Right renal pelvis (tissue), 4 donors: ENCODE measurements at regions not wholly inside any gene's neighbourhood (a gene's known extent, or its start where the extent isn't known, plus 50 kb on each side); places are given as distances from the start of the nearest gene placed in this dataset.
A peak's percentile ranks its signal among the peaks of the same experiment; 100 is the strongest.

ENCODE experiments used
- DNase-seq, 4 donors: peaks; one replicate each; pipeline ENCODE4 v3.0.0-alpha.2; 2013; ENCODE audit warnings: low read depth in 4 of 4, low spot score in 3 of 4, missing footprints in 1 of 4

DNA sequence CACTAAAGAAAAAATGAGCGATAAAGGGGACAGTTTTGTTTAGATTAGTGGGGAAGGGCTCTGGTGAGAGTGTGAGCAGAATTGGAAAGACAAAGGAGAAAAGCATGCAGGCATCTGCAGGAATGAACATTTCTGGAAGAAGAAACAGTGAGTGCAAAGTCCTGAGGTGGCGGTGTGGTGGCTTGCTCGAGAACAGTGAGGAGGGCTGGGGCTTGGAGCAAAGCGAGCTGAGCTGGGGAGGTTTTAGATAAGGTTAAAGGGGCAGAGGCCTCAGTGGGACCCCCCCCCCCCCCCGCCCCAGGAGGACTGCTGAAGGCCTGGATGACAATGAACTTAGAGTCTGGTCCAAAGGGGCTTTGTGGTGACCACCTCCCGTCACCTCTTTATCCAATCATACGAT, 202.7 kb upstream of the MVB12B start:
- DNase-seq, result no peak

DNA sequence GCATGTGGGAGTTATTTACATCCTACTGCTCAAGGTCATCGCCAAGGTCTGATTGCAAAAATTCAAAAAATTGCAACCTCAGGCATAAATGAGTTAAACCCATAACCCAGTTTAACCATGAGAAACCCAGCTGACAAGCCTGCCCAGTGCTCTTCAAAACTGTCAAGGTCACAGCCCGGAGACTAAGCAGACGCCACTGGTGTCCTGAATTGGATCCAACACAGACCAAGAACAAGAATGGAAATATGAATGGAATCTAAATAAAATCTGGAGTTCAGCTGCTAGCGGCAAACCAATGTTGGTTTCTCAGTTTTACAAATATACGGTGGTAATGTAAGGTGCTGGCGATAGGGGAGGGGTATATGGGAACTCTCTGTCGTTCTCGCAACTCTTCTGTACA, 201.5 kb upstream of the MVB12B start:
- no peak for DNase-seq

DNA sequence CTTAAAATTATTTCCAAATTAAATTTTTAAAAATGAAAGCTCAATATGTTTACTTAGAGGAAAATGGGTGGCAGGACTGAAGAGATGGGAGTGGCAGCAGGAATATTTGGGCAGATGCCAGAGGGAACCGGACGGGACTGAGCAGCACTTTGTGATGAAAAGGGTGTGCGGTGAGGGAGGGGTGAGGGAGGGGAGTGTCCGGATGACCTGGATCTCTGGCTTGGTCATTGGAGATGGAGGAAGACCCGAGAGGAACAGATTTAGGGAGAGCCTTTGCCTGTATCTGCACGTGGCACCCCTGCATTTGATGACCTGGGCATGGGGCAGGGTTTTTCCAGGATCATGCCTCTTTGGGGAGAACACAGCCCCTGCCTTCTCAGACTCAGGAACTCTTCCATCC, 201.1 kb upstream of the MVB12B start:
- no peak for DNase-seq

DNA sequence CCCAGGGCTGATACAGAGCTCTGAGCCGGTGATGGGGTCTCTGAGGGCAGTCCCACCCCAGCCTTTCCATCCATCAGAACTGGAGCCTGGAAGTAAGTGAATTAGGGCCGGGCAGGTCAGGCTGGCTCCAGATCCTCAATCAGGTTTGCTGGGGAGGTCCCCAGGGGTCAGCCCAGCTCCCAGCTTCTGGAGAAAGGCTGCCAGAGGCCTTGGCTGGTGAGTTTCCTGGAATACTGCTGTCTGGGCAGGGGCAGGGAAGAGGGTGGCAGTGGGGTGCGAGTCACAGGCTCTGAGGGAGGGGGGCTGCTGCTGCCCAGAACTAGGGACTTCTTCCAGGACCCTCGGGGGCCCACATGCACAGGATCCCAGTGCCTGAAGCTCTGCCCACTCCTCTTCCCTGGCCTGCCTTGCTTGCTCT, 200.6 kb upstream of the MVB12B start:
- DNase-seq, result no peak

GRCh38 chr9:126126807-126127206, 199.8 kb upstream of the MVB12B start:
- no peak for DNase-seq

DNA sequence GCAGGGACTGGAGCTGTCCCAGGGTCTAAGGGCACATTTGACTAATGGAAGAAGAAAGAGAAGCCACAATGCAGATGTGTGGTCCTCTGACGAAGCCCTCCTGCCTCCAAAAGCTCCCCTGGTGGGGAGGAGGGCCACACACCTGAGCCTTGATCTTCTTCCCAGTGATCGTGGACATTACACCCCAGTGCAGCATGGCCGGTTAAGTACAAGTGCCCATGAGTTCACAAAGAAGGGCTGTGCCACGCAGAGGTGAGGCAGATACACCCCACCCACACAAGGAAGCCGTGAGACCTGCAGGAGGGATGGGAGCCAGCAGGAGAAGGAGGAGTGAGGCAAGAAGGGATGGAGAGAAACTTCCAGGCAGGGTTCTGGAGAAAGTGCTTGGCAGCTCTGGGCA, 199.0 kb upstream of the MVB12B start:
- DNase-seq, result no peak

GRCh38 chr9:126128494-126129142, 198.0 kb upstream of the MVB12B start:
- DNase-seq, result no peak

DNA sequence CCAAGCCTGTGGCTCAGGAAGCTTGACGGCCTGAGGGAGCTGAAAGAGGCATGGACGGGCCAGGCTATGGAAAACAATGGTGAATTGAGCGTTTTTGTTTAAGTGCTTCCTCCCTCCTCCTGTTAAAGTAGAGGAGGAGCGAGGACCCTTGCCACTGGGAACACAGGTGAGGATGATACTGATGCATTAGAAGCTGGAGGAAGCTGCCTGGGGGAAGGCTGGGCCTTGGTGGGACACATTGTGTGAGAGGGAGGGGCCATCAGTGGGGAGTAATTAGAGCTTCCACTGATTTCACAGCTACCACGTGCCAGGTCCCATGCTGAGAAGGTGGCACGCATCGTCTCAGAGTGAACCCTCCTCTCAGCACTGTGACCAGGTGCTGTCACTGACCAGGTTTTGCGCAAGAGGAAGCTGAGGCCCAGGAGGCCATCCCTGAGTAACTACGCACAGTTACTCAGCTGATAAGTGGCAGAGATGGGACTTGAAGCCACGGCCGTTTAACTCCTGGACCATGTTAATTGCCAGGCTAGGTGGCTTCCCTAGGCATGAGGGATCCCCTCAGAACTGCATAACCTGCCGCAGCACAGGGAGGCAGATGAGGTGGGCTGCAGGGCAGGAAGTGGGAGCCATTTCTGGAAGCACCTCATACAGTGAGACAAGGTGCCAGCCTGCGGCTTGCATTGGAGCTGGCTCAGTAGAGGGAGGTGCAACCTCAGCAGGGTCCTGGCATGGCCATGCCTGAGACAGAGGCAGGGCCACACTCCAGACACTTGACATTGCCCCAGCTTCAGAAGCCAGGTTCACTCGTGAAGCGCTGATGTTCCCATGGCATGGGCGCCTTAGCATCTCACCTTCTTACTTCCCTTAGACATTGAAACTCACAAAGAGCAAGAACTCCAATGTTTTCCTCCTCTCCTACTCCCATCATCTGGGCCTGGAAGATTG, 195.3 kb upstream of the MVB12B start:
- DNase-seq, result no peak

DNA sequence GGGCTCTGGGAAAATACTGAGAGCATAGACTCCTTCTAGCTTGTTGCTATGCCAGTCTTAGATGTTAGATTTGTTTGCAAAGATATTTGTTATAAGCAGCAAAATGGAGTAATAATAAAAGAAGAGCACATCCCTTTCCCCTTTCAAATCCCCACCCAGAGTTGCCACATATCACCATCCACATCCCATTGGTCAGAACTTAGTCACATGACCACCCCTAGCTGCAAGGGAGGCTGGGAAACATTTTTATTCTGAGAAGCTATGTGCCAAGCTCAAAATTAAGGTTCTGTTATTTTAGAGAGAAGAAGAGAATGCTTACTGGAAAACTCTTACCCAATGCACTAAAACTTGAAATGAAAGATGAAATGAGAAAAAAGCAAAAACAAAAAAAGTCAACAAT, 193.9 kb upstream of the MVB12B start:
- DNase-seq, result no peak

DNA sequence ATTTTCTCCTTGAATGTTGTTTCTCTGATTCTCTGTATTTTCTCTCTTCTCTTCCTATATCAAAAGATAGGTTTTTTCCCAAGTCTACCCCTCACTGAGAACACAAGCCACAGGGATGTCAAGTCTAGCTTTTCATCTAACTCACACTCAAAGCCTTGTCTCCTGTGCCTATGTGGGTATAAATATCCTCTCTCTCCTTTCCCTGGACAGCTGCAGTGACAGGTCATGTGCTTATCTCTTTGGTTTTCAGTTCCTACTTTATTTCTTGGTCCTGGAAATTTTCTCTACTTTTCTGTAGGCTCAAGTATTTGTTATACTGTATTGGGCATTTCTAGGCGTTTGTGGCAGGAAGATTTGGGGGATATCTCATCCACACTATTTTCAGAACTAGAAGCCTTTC, 182.4 kb upstream of the MVB12B start:
- no peak for DNase-seq

DNA sequence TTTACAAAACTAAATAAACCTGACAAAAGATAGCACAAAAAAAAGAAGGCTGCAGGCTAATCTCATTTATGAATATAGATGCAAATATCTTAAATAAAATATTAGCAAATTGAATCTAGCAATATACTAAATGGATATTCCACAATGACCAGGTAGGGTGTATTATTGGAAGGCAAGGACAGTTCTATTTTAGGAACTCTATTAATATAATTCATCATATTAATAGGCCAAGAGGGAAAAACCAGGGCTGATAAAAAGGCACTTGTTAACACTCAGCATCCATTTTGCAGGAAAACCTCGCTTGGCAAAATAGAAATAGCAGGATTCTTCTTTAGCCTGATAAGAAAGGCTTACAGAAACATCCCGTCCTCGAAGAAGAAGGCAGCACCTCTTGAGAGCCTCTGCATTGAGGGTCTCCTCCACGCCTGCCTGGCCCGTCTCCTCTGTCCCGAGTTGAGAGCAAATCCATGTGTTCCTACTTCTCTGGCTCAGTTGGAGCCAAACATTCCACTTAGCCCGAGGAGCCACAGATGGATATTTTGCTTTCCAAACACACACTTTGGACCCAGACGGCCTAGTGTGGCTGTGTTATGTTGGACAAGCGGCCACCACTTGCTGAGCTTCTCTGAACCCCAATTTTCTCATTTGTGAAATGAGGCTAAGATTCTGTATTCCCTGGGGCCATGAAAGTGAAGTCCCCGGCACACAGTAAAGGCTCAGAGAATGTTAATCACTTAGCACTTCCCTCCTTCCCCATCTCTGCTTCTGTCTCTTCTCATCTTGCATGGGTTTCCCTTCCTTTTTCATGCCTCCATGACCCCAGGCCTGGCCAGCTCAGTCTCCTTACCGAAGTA, 181.8 kb upstream of the MVB12B start:
- no peak for DNase-seq

- no peak for DNase-seq
Observed at GRCh38 chr9:126145887-126146253, 180.8 kb upstream of the MVB12B start.

DNA sequence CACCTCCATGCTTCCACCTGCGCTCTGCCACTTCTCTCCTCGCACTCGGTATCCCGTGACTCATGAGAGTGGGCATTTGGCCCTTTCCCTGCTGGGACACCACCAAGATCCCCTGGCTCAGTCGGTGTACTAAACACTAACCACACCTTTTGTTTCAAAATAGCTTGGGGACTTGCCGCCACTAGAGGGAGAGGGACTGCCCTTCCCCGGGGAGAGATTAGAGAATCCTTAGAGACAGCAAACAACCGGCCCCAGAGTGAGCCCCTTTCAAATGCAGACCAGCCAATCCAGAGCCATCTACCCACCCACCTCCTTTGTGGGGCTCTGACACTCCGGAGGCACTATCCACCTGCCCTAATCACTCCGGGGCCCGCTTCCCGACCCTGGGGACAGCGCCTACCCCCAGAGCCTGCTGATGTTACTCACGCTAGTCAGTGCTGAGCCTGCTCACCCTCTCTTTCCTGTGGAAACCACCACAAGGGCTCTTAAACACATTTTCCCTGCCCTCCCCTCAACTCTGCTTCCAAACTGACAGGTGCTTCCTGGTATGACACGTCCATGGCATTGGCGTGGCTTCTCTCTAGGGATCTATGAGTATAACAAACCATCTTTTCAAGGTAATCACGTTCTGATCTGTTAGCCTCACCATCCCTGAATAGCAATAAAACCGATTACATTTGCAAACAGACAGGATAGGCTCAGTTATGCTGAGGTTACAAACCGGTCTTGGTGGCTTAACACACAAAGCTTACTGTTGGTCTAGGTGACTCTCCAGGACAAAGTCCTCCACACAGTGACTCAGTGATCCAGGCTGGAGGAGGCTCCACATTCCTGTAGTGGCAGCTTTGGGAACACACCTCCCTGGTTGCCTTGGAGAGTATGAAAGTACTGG, 180.1 kb upstream of the MVB12B start:
- no peak for DNase-seq

DNA sequence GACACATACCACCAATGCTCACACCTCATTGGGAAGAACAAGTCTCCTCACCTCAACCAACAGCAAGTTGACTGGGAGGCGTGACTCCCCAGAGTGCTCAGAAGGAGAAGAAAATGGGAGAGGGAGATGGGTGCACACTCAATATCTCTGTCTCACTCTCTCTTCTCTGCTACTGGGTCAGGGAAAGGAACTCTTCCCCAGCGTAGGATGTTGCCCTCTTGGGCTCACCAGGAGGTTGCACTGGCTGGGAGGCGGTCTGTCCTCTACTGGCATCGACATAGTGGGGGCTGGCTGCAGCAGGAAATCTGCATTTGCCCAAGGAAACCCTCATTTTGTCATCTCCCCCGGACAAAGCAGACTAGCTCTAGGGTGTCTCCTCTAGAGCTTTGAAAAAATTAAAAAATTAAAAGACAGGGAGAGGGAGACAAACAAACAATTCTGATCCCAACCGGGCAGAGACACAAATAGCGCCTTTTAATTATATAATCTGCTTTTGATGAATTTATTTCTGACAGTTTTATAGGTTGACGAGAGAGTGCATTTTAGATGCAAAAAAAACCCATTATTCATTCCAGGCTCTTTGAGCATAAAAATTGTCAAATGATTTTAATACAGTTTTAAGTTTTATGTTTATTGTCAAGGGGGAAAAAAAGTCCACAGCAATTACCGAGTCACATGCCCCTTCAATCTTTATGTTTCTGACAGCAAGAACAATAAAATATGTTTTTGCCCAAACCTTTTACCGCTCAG, 179.3 kb upstream of the MVB12B start:
- peak; percentile 20 to 40 (median 29) for DNase-seq

DNA sequence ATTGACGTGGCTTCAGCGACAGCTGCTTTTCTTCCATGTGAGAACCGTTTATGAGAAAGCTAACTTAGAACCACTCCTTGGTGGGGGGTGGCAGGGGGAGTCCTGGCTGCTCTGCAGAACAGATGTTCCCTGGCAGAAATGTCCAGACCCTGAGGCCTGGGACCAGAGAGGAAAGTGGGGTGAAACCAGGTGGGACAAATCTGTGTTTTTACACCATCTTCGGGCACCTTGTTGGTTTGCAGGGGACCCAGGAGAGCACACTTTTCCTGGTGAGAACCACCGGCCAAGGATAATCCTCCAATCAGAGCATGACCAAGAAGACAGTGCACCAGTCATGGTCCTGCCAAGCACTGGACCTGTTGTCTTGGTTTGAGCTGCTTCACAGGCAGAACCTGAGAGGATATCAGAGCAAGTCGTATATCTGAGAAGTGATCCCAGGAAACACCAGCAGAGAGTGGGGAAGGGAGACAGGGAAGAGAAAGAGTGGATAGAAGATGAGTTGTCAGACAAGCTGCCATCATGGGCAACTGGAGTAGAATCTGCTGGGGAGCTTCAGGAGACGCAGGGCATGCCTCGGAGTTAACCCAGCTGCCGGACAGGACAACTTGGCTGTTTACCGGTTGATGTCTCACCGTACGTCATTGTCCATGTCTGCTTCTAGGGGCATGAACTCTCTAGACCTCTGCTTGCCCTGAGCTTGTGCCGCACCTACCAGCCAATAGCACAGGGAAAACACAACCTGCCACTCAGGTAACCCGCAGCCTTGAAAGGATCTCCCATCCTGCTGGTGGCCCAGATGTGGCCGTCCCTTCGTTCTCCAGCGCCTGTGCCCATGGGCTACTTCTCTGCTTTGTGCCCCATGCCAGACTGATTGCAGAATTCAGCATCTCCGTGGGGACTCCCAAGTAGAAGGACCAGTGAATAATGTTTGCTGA, 178.4 kb upstream of the MVB12B start:
- DNase-seq, result peak in 2 of 4 donors; percentile 5 to 18

GRCh38 chr9:126148994-126149393, 177.6 kb upstream of the MVB12B start:
- DNase-seq, result no peak

- no peak for DNase-seq
Observed at GRCh38 chr9:126149661-126150060, 177.0 kb upstream of the MVB12B start.

DNA sequence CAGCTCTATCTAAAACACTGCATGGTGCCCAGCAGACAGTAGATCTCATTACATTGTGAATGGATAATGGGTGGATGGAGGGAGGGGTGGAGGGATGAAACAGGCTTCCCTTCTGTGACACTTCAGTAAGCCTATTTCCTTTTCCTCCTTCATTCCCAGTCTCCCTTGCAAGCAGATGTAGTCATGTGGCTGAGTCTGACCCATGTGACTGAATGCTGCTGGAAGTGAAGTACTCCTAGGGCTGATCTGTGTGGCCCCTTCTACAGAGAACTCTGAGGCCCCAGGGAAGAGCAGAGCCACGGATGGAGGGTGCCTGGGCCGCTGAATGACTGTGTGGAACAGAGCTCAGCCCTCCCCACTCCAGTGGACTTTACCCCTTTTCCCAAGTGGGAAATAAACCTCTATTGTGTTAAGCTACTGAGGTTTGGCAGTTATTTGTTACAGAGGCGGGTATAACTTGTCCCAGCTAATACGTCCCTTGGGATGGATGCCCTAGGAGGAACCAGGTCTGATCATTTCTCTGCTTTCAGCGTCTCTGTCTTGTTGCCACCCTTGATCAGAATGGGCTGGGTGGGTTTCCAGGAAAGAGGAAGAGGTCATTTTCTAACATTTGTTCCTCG, 176.1 kb upstream of the MVB12B start:
- no peak for DNase-seq
